DMS153 treated with DMSO at 0.1 percent for 48 hours (cell line): ENCODE measurements at regions not wholly inside any gene's neighbourhood (a gene's known extent, or its start where the extent isn't known, plus 50 kb on each side); places are given as distances from the start of the nearest gene placed in this dataset.
"Not testable (repeated sequence)": the region's sequence is repeated elsewhere in the genome, so short reads cannot be mapped to it uniquely, and the experiment has no call there.

Experiments used
- DNase-seq: peaks from one replicate; lab custom pipeline; 2025; ENCODE audit not compliant: unreplicated experiment; lab: John Stamatoyannopoulos, UW

GRCh38 chr4:3865986-3866812 is 100.0 kb downstream of the ADRA2C start:
- DNase-seq = no peak

- no peak for DNase-seq
Measured at GRCh38 chr4:3866813-3867129, 100.6 kb downstream of the ADRA2C start.

- no peak for DNase-seq
Measured at GRCh38 chr4:3867403-3868100, 101.4 kb downstream of the ADRA2C start.

GRCh38 chr4:3868211-3869173 is 102.3 kb downstream of the ADRA2C start:
- DNase-seq = no peak

- DNase-seq = no peak
Measured at GRCh38 chr4:3869174-3869572, 103.0 kb downstream of the ADRA2C start.

GRCh38 chr4:3869661-3870566 is 103.7 kb downstream of the ADRA2C start:
- no peak for DNase-seq

GRCh38 chr4:3870567-3870962 is 104.4 kb downstream of the ADRA2C start:
- DNase-seq = no peak

- no peak for DNase-seq
Measured at GRCh38 chr4:3871181-3871852, 105.1 kb downstream of the ADRA2C start.

GRCh38 chr4:3871881-3872833 is 106.0 kb downstream of the ADRA2C start:
- DNase-seq = no peak

GRCh38 chr4:3872834-3873313 is 106.7 kb downstream of the ADRA2C start:
- DNase-seq = no peak

- DNase-seq = no peak
Measured at GRCh38 chr4:3873408-3874027, 107.3 kb downstream of the ADRA2C start.

- DNase-seq = no peak
Measured at GRCh38 chr4:3874028-3874415, 107.8 kb downstream of the ADRA2C start.

- no peak for DNase-seq
Measured at GRCh38 chr4:3874525-3875110, 108.4 kb downstream of the ADRA2C start.

- no peak for DNase-seq
Measured at GRCh38 chr4:3875466-3875865, 109.3 kb downstream of the ADRA2C start.

GRCh38 chr4:3876057-3876845 is 110.1 kb downstream of the ADRA2C start:
- not testable (repeated sequence) for DNase-seq

GRCh38 chr4:3877236-3877635 is 111.1 kb downstream of the ADRA2C start:
- DNase-seq = no peak

- DNase-seq = no peak
Measured at GRCh38 chr4:3877868-3878267, 111.7 kb downstream of the ADRA2C start.
